Kidney (tissue), 13 donors: ENCODE measurements at regions not wholly inside any gene's neighbourhood (a gene's known extent, or its start where the extent isn't known, plus 50 kb on each side); places are given as distances from the start of the nearest gene placed in this dataset.

ENCODE experiments used
- DNase-seq, 5 donors: peaks; one replicate each; pipeline ENCODE4 v3.0.0-alpha.2; 2013 to 2020
- FAIRE-seq: peaks from 2 replicates; lab custom pipeline; 2012; peaks lifted over from hg19 to GRCh38; lab: Jason Lieb, UNC
- H3K27ac ChIP-seq, 2 donors: one replicate each; pipeline ENCODE4 v1.7.0; 2013; ENCODE audit warnings: low read depth in 2 of 2, low read length in 2 of 2, inconsistent platforms in 1 of 2
- H3K27me3 ChIP-seq: one replicate; pipeline ENCODE4 v1.7.1; 2013; ENCODE audit warnings: low read length, inconsistent platforms; ENCODE audit not compliant: control insufficient read depth, insufficient read depth
- H3K36me3 ChIP-seq, 3 donors: one replicate each; pipeline versions ENCODE4 v1.7.0 to v1.7.1; 2013; ENCODE audit warnings: low read length in 3 of 3, control low read depth in 1 of 3, inconsistent platforms in 1 of 3; ENCODE audit not compliant: insufficient read depth in 3 of 3, control insufficient read depth in 2 of 3
- H3K4me1 ChIP-seq, 3 donors: one replicate each; pipeline versions ENCODE4 v1.7.0 to v1.7.1; 2013; ENCODE audit warnings: low read length in 3 of 3, inconsistent platforms in 1 of 3, low read depth in 1 of 3; ENCODE audit not compliant: control insufficient read depth in 2 of 3, insufficient read depth in 2 of 3
- H3K4me3 ChIP-seq, 3 donors: one replicate each; pipeline versions ENCODE4 v1.7.0 to v1.8.1; 2013; ENCODE audit warnings: low read length in 3 of 3, control low read depth in 1 of 3, inconsistent platforms in 1 of 3
- H3K9ac ChIP-seq, 3 donors: one replicate each; pipeline versions ENCODE4 v1.7.0 to v1.7.1; 2013; ENCODE audit warnings: low read length in 3 of 3, control low read depth in 1 of 3, inconsistent platforms in 1 of 3
- H3K9me3 ChIP-seq, 3 donors: one replicate each; pipeline versions ENCODE4 v1.7.0 to v1.7.1; 2013; ENCODE audit warnings: low read length in 3 of 3, control low read depth in 1 of 3, inconsistent platforms in 1 of 3; ENCODE audit not compliant: control insufficient read depth in 2 of 3, insufficient read depth in 1 of 3
- CTCF ChIP-seq: IDR thresholded peaks from 3 replicates; pipeline ENCODE4 v1.5.1; 2012; ENCODE audit warnings: mild to moderate bottlenecking, moderate library complexity, borderline replicate concordance; ENCODE audit not compliant: insufficient read depth; ENCODE audit errors: extremely low read depth
- intact Hi-C: fragments of 100-400 bp; cut with DNase I; formaldehyde crosslinking; loops from one replicate; pipeline ENCODE4 v1.11.1; 2022
- donor health status: control.
- donor health status: control.
- donor health status: control.
- donor health status: control.
- donor health status: control.
- donor health status: DM: yes; HTN: yes; CAD: no.
- donor health status: Normal renal cell carcinoma (clear cell type).

- DNase-seq: peak in 1 of 5 donors; percentile 0
- Histone ChIP-seq H3K9ac (no peak overlapping the region), H3K9me3 (no peaks in the 10 kb centered on the region), H3K27me3 (no peaks in the 10 kb centered on the region), H3K27ac (no peak overlapping the region), H3K36me3 (no peaks in the 10 kb centered on the region), H3K4me1 (no peaks in the 10 kb centered on the region), H3K4me3 (no peak overlapping the region)
- intact Hi-C loops: no loop called here
- FAIRE-seq: no peak
- TF ChIP-seq CTCF: no peak
Observed at GRCh38 chrX:45669715-45670340, 469.2 kb upstream of the DIPK2B start.

- DNase-seq: no peak
- Histone ChIP-seq H3K4me1 (no peaks in the 10 kb centered on the region), H3K27ac (no peak overlapping the region), H3K27me3 (no peaks in the 10 kb centered on the region), H3K36me3 (no peaks in the 10 kb centered on the region), H3K9ac (no peak overlapping the region), H3K4me3 (no peak overlapping the region), H3K9me3 (no peaks in the 10 kb centered on the region)
- intact Hi-C loops: no loop called here
- no peak for TF ChIP-seq CTCF
- FAIRE-seq: no peak
Observed at GRCh38 chrX:45668686-45669443, 468.2 kb upstream of the DIPK2B start.

GRCh38 chrX:45667666-45668065 lies 467.0 kb upstream of the DIPK2B start:
- H3K27ac ChIP-seq: no peak overlapping the region
- FAIRE-seq (no peak), DNase-seq (no peak)
- H3K9ac ChIP-seq: no peak overlapping the region
- H3K27me3 ChIP-seq: no peaks in the 10 kb centered on the region
- no peaks in the 10 kb centered on the region for H3K9me3 ChIP-seq
- intact Hi-C loops: no loop called here
- H3K4me3 ChIP-seq: no peak overlapping the region
- TF ChIP-seq CTCF: no peak
- no peaks in the 10 kb centered on the region for H3K4me1 ChIP-seq
- no peaks in the 10 kb centered on the region for H3K36me3 ChIP-seq
